Right hindlimb (tissue), 1 donor: ENCODE measurements at regions not wholly inside any gene's neighbourhood (a gene's known extent, or its start where the extent isn't known, plus 50 kb on each side); places are given as distances from the start of the nearest gene placed in this dataset.
"Not testable (repeated sequence)": the region's sequence is repeated elsewhere in the genome, so short reads cannot be mapped to it uniquely, and the experiment has no call there.

ENCODE experiments used
- DNase-seq: peaks from one replicate; pipeline ENCODE4 v3.0.0-alpha.2; 2018

- DNase-seq: peak; percentile 83
Measured at GRCh38 chr6:90369024-90369519, 72.4 kb upstream of the BACH2 start.

DNA sequence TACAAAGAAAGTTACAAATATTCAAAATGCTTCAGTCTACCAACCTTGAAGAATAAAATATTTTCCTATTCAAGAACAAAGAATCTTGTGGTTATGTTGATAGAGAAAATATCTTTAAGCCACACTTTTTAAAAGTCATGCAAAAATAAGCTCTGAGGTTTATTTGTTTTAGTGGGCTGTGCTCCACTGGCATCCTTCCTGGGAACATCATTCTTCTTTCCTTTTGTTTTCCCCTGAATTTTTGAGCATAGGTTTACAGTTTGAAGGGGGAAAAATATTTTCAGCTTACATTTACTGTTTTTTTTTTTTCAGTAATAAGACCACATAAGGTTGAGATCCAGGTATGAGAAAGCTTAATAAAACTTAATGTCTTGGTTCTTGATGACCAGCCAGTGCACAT, 72.0 kb upstream of the BACH2 start:
- DNase-seq: no peak

DNA sequence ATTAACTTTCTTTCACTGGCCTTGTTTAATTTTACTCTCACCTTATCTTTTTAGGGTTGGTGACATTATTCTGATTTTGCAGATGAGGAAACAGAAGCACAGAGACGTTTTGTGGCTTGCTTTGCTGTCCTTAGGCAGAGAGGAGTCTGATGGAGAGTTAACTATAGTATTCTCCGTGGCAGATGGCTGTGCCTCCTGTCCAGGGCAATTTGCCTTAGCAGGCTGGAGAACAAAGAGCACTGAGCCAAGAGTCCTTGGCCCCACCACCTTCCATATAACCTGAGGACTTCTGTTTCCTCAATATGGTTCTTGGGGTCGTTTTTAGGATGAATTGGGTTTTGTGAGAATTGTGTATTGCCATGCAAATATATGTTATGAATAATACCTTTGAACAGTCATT, 71.4 kb upstream of the BACH2 start:
- DNase-seq: no peak

DNA sequence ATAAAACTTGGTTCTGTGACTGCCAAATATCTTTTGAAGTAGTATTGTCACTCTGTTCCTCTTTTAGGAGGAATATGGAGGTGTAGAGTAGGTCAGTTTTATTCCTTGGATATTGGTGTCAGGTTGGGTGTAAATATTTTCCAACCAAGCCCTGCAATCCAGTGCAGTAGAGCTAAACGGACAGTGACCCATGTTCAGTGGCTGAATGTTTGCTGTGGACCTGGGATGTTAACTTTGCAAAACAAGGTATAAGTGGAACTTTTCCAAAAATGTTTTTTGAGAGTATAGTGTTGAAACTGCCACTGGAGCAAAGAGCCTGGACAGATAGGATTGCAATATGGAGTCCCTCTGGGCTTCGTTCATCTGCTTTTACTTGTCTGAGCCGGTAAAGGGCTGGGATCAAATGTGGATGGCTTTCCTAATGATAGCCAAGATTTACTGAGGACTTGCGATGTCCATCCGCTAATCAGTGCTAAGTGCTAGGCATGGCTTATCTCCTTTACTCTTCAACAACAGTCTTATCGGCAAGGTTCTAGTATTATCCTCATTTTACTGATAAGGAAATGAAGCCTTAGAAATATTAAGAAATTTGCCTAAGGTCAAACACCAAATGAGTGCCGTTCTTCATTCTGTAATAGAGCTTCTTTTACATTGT, 69.0 kb upstream of the BACH2 start:
- no peak for DNase-seq

GRCh38 chr6:90365002-90365401, 68.4 kb upstream of the BACH2 start:
- DNase-seq: no peak

GRCh38 chr6:90364286-90364685, 67.6 kb upstream of the BACH2 start:
- DNase-seq: no peak

DNA sequence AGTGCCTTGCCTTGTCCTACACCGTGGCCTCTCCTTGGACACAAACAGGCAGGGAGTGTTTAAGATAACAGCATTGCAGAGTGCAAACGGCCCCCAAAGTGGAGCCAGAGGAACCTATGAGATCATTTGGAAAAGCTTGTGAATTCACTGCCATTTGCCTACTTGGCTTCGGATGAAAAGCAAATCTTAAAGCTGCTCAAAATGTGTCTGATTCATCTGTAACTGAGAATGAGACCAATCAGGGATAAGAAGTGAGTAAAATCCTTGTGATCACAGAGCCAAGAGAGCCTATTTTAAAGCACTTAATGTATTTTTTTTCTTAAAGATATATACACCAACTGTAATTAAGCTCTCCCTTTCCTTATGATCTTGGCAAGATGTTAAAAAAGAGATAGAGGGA, 65.7 kb upstream of the BACH2 start:
- peak; percentile 38 for DNase-seq

GRCh38 chr6:90361174-90361573, 64.5 kb upstream of the BACH2 start:
- no peak for DNase-seq

GRCh38 chr6:90358036-90358770, 61.6 kb upstream of the BACH2 start:
- not testable (repeated sequence) for DNase-seq

DNA sequence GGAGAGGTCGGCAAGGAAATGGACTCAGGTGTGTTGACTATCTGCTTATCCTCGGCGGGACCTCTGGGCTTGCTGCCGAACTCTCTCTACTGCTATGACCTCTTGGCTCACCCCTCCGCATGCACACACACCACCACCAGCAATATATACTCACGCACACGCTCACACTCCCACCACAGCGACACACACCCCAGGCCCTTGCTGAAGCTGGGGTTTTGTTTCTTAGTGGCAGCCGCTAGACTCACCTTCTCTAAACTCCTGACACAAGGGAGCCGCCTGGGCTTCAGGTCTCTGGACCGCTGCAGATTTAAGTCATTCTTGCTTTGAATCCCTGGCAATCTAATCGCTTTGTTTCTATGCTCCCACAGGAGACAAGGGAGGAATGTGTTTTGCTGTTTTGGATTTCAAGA, 59.4 kb upstream of the BACH2 start:
- no peak for DNase-seq

DNA sequence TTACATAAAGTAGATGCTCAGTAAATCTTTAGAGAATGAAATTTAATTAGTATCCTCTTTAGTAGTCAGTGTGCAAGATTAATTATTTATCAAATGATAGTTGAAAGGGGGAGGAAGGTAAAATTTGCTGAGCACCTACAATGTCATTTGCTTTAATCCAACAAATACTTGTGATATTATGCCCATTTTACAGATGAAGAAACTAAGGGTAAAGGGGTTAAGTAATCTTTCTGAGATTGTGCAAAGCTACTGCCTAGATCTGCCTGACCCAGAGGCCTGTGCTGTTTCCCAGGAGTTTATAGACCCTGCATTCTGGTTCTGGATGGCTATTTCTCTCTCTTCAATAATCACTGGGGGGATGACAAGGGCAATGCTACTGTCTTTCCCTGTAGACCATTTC, 58.3 kb upstream of the BACH2 start:
- no peak for DNase-seq

DNA sequence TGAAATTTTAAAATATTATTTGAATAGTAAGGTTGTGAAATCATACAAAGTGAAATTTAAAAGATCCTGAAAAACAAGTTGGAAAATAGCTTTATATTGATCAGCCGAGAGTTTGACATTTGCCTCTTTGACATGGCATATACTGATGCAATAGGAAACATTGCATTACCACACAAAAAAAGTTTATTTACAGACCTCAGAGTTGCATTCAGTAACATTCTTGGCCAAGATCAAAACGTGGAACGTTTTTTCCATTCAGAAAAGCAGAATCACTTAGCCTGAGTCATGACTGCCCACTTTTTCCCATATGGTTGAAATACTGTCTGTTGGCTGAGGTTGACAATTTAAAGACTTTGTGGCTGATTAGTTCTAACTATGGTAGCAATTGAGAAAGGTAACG, 55.1 kb upstream of the BACH2 start:
- no peak for DNase-seq

GRCh38 chr6:90350689-90351554, 54.3 kb upstream of the BACH2 start:
- no peak for DNase-seq

GRCh38 chr6:90347411-90347851, 50.8 kb upstream of the BACH2 start:
- no peak for DNase-seq

GRCh38 chr6:90346729-90347128, 50.1 kb upstream of the BACH2 start:
- no peak for DNase-seq
